Common myeloid progenitor, CD34-positive (primary cell): ENCODE measurements at regions not wholly inside any gene's neighbourhood (a gene's known extent, or its start where the extent isn't known, plus 50 kb on each side); places are given as distances from the start of the nearest gene placed in this dataset.
"Not testable (repeated sequence)": the region's sequence is repeated elsewhere in the genome, so short reads cannot be mapped to it uniquely, and the experiment has no call there.

ENCODE experiments used
- CTCF ChIA-PET: fragments of 350-600 bp; sonication (Branson Sonifier 250); formaldehyde crosslinking; loops from one replicate; lab custom pipeline; 2021; ENCODE audit warnings: antibody characterized with exemption; lab: Charles Lee
- POLR2A ChIA-PET: fragments of 350-600 bp; sonication (Branson Sonifier 250); formaldehyde crosslinking; loops from one replicate; lab custom pipeline; 2021; ENCODE audit warnings: antibody characterized with exemption; lab: Charles Lee
- DNase-seq, 3 donors: peaks; one replicate each; pipeline versions ENCODE4 v3.0.0 to v3.0.0-alpha.2; 2013
- H3K27ac ChIP-seq, 2 experiments: 1 replicate in 1 of 2; 2 replicates in 1 of 2; pipeline ENCODE4 v1.7.0; 2013; ENCODE audit warnings: inconsistent platforms in 2 of 2, low read length in 2 of 2, mild to moderate bottlenecking in 2 of 2, low read depth in 1 of 2, moderate library complexity in 1 of 2; ENCODE audit not compliant: severe bottlenecking in 2 of 2, insufficient read depth in 1 of 2, poor library complexity in 1 of 2
- H3K27me3 ChIP-seq, 5 experiments: replicated peaks in 2 of 5; 1 replicate in 3 of 5; 2 replicates in 2 of 5; pipeline versions ENCODE4 v1.6.1 to v1.7.0; 2013; ENCODE audit warnings: low read length in 4 of 5, mild to moderate bottlenecking in 2 of 5, moderate library complexity in 2 of 5, inconsistent platforms in 1 of 5; ENCODE audit not compliant: insufficient read depth in 5 of 5, control insufficient read depth in 4 of 5
- H3K36me3 ChIP-seq, 4 experiments: 1 replicate in 2 of 4; 2 replicates in 2 of 4; pipeline versions ENCODE4 v1.6.1 to v1.7.0; 2013; ENCODE audit warnings: low read length in 3 of 4, control low read depth in 1 of 4, mild to moderate bottlenecking in 1 of 4; ENCODE audit not compliant: control insufficient read depth in 4 of 4, insufficient read depth in 4 of 4
- H3K4me1 ChIP-seq, 4 experiments: 1 replicate in 3 of 4; 2 replicates in 1 of 4; pipeline versions ENCODE4 v1.6.1 to v1.7.1; 2013; ENCODE audit warnings: low read length in 3 of 4, mild to moderate bottlenecking in 3 of 4, control low read depth in 1 of 4, inconsistent platforms in 1 of 4, moderate library complexity in 1 of 4; ENCODE audit not compliant: control insufficient read depth in 4 of 4, insufficient read depth in 4 of 4; ENCODE audit errors: control extremely low read depth in 1 of 4
- H3K4me3 ChIP-seq, 7 experiments: 1 replicate in 4 of 7; 2 replicates in 3 of 7; pipeline versions ENCODE4 v1.5.1 to v1.7.0; 2013; ENCODE audit warnings: mild to moderate bottlenecking in 7 of 7, low read length in 6 of 7, moderate library complexity in 6 of 7, inconsistent platforms in 2 of 7, low read depth in 2 of 7, control low read depth in 1 of 7; ENCODE audit not compliant: insufficient read depth in 4 of 7, control insufficient read depth in 1 of 7; ENCODE audit errors: extremely low read depth in 1 of 7
- H3K9me3 ChIP-seq, 5 experiments: 1 replicate in 4 of 5; 2 replicates in 1 of 5; pipeline versions ENCODE4 v1.6.1 to v1.7.1; 2013; ENCODE audit warnings: low read length in 4 of 5, mild to moderate bottlenecking in 2 of 5, inconsistent platforms in 1 of 5, low read depth in 1 of 5, moderate library complexity in 1 of 5; ENCODE audit not compliant: control insufficient read depth in 4 of 5, insufficient read depth in 2 of 5; ENCODE audit errors: control extremely low read depth in 1 of 5
- WGBS: methylation state at CpG from one replicate; pipeline ENCODE4 v1.1.5; 2013; ENCODE audit not compliant: insufficient coverage; 5-methylcytosine and 5-hydroxymethylcytosine counted together

DNA sequence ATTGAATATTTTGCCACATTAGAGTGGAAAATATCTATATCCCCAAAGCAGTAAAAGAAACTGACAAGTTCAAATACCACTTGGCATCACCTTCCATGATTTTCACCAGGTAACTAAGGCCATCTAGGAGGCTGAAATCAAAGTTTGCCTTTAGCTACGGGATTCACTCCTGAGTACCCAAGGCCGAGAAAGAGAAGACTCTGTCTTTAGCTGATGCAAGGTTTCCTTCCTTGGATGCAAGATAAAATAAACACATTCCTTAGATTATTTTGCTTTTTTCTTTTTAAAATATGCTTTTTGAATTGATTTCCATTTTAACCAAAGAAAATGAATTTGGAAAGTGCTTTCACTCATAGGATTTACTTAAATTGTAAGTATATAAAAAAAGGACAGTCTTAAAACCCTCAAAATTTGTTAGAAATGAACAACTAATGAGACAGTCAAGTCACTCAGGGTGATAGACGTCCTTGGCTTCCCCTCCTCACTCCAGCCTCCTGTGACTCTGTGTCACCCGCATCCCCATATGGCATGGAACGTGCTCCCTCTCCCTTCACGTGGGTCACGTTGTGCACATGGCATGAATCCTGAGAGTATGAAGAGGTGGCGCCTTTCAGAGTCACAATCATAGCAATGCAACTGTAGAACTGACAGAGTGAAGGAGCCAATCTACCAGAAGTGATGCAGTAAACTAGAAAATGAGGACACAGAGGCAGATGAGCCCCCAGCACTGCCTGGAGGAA, 148.4 kb downstream of the RTP4 start:
- Histone ChIP-seq H3K27me3 (peaks cover 0 to 2% (median 0%) of the 10 kb centered on the region in 5 experiments), H3K4me1 (no peaks in the 10 kb centered on the region), H3K27ac (no peak overlapping the region), H3K4me3 (no peak overlapping the region), H3K36me3 (no peaks in the 10 kb centered on the region), H3K9me3 (peaks cover 0 to 6% (median 2%) of the 10 kb centered on the region in 5 experiments)
- POLR2A ChIA-PET: no interaction called here
- CTCF ChIA-PET: interaction anchor here (0.8 kb wide), 1 partner anchor 17 kb away, joined by 3 read pairs; no protein-coding TSS in a partner anchor
- WGBS: 95% methylated on average over 5 of the region's 8 CpGs
- DNase-seq: no peak

DNA sequence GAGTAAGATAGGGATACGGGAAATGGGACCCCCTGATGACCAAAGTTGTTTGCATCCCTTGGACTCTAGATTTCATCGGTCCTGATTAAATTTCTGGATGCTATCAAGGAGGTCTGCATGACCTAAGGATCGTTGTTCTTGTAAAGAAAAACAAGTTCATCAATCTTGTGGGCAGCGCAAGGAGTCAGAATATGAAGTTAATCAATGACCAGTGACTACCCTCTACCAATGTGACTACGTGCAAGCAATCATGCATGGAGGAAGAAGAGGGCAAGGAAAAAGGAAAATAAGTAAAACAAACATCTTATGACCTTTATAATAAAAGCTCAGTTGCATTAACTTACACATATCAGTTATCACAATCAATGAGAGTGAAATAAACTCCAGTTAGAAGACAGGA, 139.7 kb downstream of the RTP4 start:
- no peak overlapping the region for H3K4me3 ChIP-seq
- H3K4me1 ChIP-seq: no peaks in the 10 kb centered on the region
- ChIA-PET POLR2A (no interaction called here), CTCF (no interaction called here)
- no peak overlapping the region for H3K27ac ChIP-seq
- WGBS: 87% methylated on average over 3 of the region's 5 CpGs
- H3K27me3 ChIP-seq: peaks cover 0 to 2% (median 0%) of the 10 kb centered on the region in 5 experiments
- DNase-seq: no peak
- peaks cover 0 to 6% (median 0%) of the 10 kb centered on the region in 5 experiments for H3K9me3 ChIP-seq
- no peaks in the 10 kb centered on the region for H3K36me3 ChIP-seq

DNA sequence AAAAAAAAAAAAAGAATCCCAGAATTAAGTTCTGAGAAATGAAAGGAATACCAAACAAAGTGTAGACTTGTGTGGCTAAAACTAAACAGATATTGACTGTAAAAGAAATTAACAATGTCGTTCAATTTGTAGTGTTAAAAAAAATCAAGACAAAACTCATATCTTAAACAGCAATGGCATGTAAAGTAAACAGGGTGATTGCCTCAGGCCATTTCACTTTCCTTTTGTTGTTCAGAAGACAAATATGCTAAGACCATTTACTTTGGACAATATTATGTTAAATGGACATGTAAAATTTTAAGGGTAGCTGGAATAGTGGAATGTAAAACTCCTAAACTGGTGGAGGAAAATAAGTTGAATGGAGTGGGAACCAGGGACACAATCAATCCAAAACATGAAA, 139.1 kb downstream of the RTP4 start:
- H3K9me3 ChIP-seq: peaks cover 0 to 3% (median 0%) of the 10 kb centered on the region in 5 experiments
- no CpG with 5 or more reads among the region's 1 CpG for WGBS

DNA sequence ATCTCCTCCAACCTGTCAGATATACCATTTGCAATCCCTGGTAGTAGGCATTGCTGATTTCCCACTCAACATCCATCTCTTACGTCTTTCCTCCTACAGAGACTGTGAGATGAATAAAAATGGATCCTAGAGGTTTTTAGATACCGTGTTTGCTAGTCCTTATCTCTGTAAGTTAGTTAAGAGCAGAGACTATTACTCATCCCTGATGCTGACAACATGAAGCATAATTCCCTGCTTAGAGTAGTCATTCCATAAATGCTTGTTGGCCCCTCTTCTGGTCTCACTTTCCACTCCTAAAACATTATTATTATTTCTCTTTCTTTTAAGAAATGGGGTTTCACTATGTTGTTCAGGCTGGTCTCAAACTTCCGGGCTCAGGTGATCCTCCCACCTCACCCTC, 136.2 kb downstream of the RTP4 start:
- peaks cover 0 to 2% (median 0%) of the 10 kb centered on the region in 5 experiments for H3K27me3 ChIP-seq
- WGBS: 100% methylated on average over 1 of the region's 3 CpGs
- DNase-seq: no peak
- POLR2A ChIA-PET: no interaction called here
- H3K4me1 ChIP-seq: no peaks in the 10 kb centered on the region
- no peaks in the 10 kb centered on the region for H3K9me3 ChIP-seq
- H3K27ac ChIP-seq: no peak overlapping the region
- no peak overlapping the region for H3K4me3 ChIP-seq
- H3K36me3 ChIP-seq: no peaks in the 10 kb centered on the region
- CTCF ChIA-PET: no interaction called here

More for the DNA sequence above, 139.1 kb downstream of the RTP4 start:
- CTCF ChIA-PET: no interaction called here
- no peak overlapping the region for H3K27ac ChIP-seq
- H3K36me3 ChIP-seq: no peaks in the 10 kb centered on the region
- no peak for DNase-seq
- peaks cover 0 to 2% (median 0%) of the 10 kb centered on the region in 5 experiments for H3K27me3 ChIP-seq
- H3K4me1 ChIP-seq: no peaks in the 10 kb centered on the region
- POLR2A ChIA-PET: no interaction called here
- no peak overlapping the region for H3K4me3 ChIP-seq

DNA sequence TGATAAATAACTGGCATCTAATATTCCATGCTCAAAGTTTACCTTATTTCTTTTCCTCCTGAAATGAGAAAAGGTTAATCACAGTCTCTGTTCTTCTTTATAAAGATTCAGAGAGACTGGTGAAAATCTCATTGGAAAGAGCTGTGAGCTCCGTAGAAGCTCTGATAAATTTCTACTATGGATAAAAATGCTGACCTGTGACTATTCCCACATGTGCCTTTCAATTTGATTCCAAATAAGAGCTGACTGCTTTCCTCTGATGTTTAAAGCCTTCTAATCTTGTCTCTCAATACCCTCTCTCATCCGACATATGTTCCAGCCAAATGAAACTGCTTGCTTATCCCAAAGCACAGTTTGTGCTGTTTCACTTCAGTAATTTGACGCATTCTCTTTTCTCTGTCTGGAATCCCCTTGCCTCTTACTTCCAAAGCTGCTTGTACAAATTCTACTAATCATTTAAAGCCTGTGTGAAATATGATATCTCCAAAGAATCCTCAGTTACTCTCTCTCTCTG, 130.1 kb downstream of the RTP4 start:
- Histone ChIP-seq H3K36me3 (no peaks in the 10 kb centered on the region), H3K4me1 (no peaks in the 10 kb centered on the region), H3K4me3 (no peak overlapping the region), H3K27ac (no peak overlapping the region), H3K9me3 (no peaks in the 10 kb centered on the region), H3K27me3 (peaks cover 0 to 4% (median 0%) of the 10 kb centered on the region in 5 experiments)
- no peak for DNase-seq
- POLR2A ChIA-PET: no interaction called here
- CTCF ChIA-PET: interaction anchor here (0.8 kb wide), 1 partner anchor 144 kb away, joined by 3 read pairs; no protein-coding TSS in a partner anchor
- WGBS: 100% methylated on average over 2 of the region's 3 CpGs

DNA sequence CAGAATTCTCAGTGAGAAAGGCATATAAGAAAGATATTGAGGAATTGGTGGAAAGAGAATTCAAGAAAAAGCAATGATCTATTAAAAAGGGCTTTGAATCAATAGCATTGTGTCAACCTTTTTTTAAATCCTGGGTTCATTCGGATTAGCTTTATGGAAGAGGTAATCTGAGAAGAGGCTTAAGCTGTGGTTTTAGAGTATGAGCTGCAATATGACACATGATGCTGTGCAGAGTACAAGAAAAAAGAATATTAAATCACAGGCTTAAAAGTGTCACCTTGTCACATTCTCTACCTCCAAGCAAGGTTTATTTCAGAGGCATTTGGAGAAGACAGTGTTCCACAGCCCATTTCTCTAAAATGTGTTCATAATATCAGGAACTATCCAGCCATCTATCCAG, 128.9 kb downstream of the RTP4 start:
- no peaks in the 10 kb centered on the region for H3K36me3 ChIP-seq
- H3K4me3 ChIP-seq: no peak overlapping the region
- no peaks in the 10 kb centered on the region for H3K4me1 ChIP-seq
- POLR2A ChIA-PET: no interaction called here
- peaks cover 0 to 4% (median 0%) of the 10 kb centered on the region in 5 experiments for H3K27me3 ChIP-seq
- WGBS: 92% methylated on average over 1 of the region's 1 CpG
- H3K9me3 ChIP-seq: peaks cover 0 to 6% (median 0%) of the 10 kb centered on the region in 5 experiments
- CTCF ChIA-PET: no interaction called here
- no peak for DNase-seq
- no peak overlapping the region for H3K27ac ChIP-seq

DNA sequence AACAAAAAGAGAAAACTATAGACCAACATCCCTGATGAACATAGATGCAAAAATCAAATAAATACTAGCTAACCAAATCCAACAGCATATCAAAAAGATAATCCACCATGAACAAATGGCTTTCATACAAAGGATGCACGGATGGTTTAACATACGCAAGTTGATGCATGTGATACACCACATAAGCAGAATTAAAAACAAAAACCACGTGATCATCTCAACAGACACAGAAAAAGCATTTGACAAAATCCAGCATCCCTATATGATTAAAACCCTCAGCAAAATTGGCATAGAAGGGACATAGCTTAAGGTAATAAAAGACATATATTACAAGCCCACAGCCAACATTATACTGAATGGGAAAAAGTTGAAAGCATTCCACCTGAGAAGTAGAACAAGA, 125.9 kb downstream of the RTP4 start:
- 100% methylated on average over 2 of the region's 3 CpGs for WGBS
- DNase-seq, CTCF ChIA-PET, POLR2A ChIA-PET, H3K9me3 ChIP-seq, H3K27me3 ChIP-seq, H3K27ac ChIP-seq, H3K4me3 ChIP-seq, H3K4me1 ChIP-seq, H3K36me3 ChIP-seq: not testable (repeated sequence)
